ENCODE measurements at regions not wholly inside any gene's neighbourhood (a gene's known extent, or its start where the extent isn't known, plus 50 kb on each side); places are given as distances from the start of the nearest gene placed in this dataset.

- TF ChIP-seq POLR2A (IDR thresholded peaks at IDR 0.05; ENCODE audit: low read length) (no peak), GATA1 (IDR thresholded peaks at IDR 0.05; ENCODE audit: low read depth, low read length) (no peak)
These were observed 321.4 kb downstream of the FAT3 start for GRCh38 chr11:92545906-92546471.
